ENCODE measurements at regions not wholly inside any gene's neighbourhood (a gene's known extent, or its start where the extent isn't known, plus 50 kb on each side); places are given as distances from the start of the nearest gene placed in this dataset.

- Histone ChIP-seq H3K4me3 (replicated peaks in 1 of 3; ENCODE audit: low read depth in 2 of 3, low read length in 3 of 3) (no peak overlapping the region), H3K9ac (ENCODE audit: insufficient read depth, low read length, poor library complexity, severe bottlenecking) (no peak overlapping the region), H2AFZ (ENCODE audit: insufficient read depth, low read depth, low read length, poor library complexity, severe bottlenecking) (no peak overlapping the region), H3K4me1 (ENCODE audit: control insufficient read depth in 1 of 2, insufficient read depth in 2 of 2, low read length in 2 of 2) (peaks cover 29 to 35% of the 10 kb centered on the region in 2 donors), H3K27ac (ENCODE audit: low read depth in 1 of 2, low read length in 2 of 2) (no peak overlapping the region), H3K9me3 (replicated peaks in 1 of 2; ENCODE audit: control insufficient read depth in 1 of 2, insufficient read depth in 1 of 2, low read length in 2 of 2) (no peaks in the 10 kb centered on the region), H3K4me2 (replicated peaks; ENCODE audit: extremely low read depth, low read length, poor library complexity, severe bottlenecking) (no peak overlapping the region), H3K79me2 (ENCODE audit: insufficient read depth, low read length) (peaks cover 6% of the 10 kb centered on the region), H3K27me3 (ENCODE audit: control insufficient read depth in 2 of 2, insufficient read depth in 2 of 2, low read length in 2 of 2) (no peaks in the 10 kb centered on the region), H4K20me1 (ENCODE audit: insufficient read depth, low read length) (no peaks in the 10 kb centered on the region), H3K36me3 (replicated peaks in 1 of 2; ENCODE audit: control insufficient read depth in 1 of 2, insufficient read depth in 2 of 2, low read length in 2 of 2) (no peaks in the 10 kb centered on the region)
- TF ChIP-seq CTCF (IDR thresholded peaks at IDR 0.05) = no peak
- Mint-ChIP-seq H3K36me3 (no peaks in the 10 kb centered on the region), H3K9me3 (peaks cover 0 to 1% (median 0%) of the 10 kb centered on the region in 7 donors), H3K4me1 (peaks cover 37% of the 10 kb centered on the region), H3K4me3 (no peak overlapping the region), H3K27ac (peak overlapping the region in 1 of 7 donors; percentile 15), H3K27me3 (ENCODE audit: low read depth in 3 of 3) (peaks cover 2 to 8% (median 3%) of the 10 kb centered on the region in 3 donors)
- 85% methylated on average over 6 of the region's 15 CpGs for WGBS (ENCODE audit: insufficient coverage)
- DNase-seq = no peak
- intact Hi-C loops (cut with micrococcal nuclease) = loop anchor here in 1 of 2 donors (10.0 kb wide), 1 partner anchor 85 kb away; no protein-coding TSS in a partner anchor
Measured at GRCh38 chr16:85989863-85990643, 91.1 kb downstream of the IRF8 start.

DNA sequence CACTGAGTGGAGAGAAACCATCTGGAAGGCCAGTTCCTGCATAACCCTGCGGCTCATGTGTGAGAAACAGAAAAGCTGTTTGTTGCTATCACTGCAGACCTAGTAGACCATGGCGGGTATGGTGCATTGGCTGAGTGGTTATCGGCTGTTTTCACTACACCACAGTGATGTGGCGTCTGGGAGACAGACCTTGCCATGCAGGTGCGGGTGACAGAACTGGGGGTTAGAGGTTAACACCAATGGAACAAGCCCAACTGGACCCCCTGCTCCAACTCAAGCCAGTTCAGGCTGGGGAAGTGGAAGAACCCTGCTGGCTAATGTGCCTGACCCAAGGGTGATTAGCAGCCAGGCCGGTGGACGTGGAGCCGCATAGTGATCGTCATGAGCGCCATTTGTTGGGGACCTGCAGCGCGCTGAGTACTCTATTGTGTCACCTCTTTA lies 91.9 kb downstream of the IRF8 start:
- H3K4me3 Mint-ChIP-seq = no peak overlapping the region
- Histone ChIP-seq H3K9me3 (replicated peaks in 1 of 2; ENCODE audit: control insufficient read depth in 1 of 2, insufficient read depth in 1 of 2, low read length in 2 of 2) (no peaks in the 10 kb centered on the region), H2AFZ (ENCODE audit: insufficient read depth, low read depth, low read length, poor library complexity, severe bottlenecking) (no peak overlapping the region), H3K27ac (ENCODE audit: low read depth in 1 of 2, low read length in 2 of 2) (no peak overlapping the region), H4K20me1 (ENCODE audit: insufficient read depth, low read length) (no peaks in the 10 kb centered on the region), H3K4me3 (replicated peaks in 1 of 3; ENCODE audit: low read depth in 2 of 3, low read length in 3 of 3) (no peak overlapping the region), H3K36me3 (replicated peaks in 1 of 2; ENCODE audit: control insufficient read depth in 1 of 2, insufficient read depth in 2 of 2, low read length in 2 of 2) (no peaks in the 10 kb centered on the region), H3K27me3 (ENCODE audit: control insufficient read depth in 2 of 2, insufficient read depth in 2 of 2, low read length in 2 of 2) (no peaks in the 10 kb centered on the region), H3K79me2 (ENCODE audit: insufficient read depth, low read length) (peaks cover under 1% of the 10 kb centered on the region), H3K9ac (ENCODE audit: insufficient read depth, low read length, poor library complexity, severe bottlenecking) (no peak overlapping the region), H3K4me1 (ENCODE audit: control insufficient read depth in 1 of 2, insufficient read depth in 2 of 2, low read length in 2 of 2) (peaks cover 27 to 33% of the 10 kb centered on the region in 2 donors), H3K4me2 (replicated peaks; ENCODE audit: extremely low read depth, low read length, poor library complexity, severe bottlenecking) (no peak overlapping the region)
- H3K27me3 Mint-ChIP-seq (ENCODE audit: low read depth in 3 of 3) = peaks cover 2 to 8% (median 3%) of the 10 kb centered on the region in 3 donors
- H3K36me3 Mint-ChIP-seq = no peaks in the 10 kb centered on the region
- whole genome bisulfite sequencing (ENCODE audit: insufficient coverage) = 95% methylated on average over 7 of the region's 12 CpGs
- no peak for DNase-seq
- H3K4me1 Mint-ChIP-seq = peaks cover 37% of the 10 kb centered on the region
- no peak for TF ChIP-seq CTCF (IDR thresholded peaks at IDR 0.05)
- H3K9me3 Mint-ChIP-seq = peaks cover 0 to 1% (median 0%) of the 10 kb centered on the region in 7 donors
- H3K27ac Mint-ChIP-seq = peak overlapping the region in 1 of 7 donors; percentile 47
- intact Hi-C loops (cut with micrococcal nuclease) = no loop called here
